ENCODE measurements at regions not wholly inside any gene's neighbourhood (a gene's known extent, or its start where the extent isn't known, plus 50 kb on each side); places are given as distances from the start of the nearest gene placed in this dataset.
"Not testable (repeated sequence)": the region's sequence is repeated elsewhere in the genome, so short reads cannot be mapped to it uniquely, and the experiment has no call there.

GRCh38 chr3:163817015-163817414 lies 1261.3 kb downstream of the SI start:
- DNase-seq = no peak

- no peak for DNase-seq
Measured at GRCh38 chr3:163813935-163814334, 1264.4 kb downstream of the SI start.

GRCh38 chr3:163812006-163812405 lies 1266.3 kb downstream of the SI start:
- DNase-seq = no peak

- no peak for DNase-seq
Measured at GRCh38 chr3:163809540-163809993, 1268.7 kb downstream of the SI start.

GRCh38 chr3:163786416-163786815 lies 1291.9 kb downstream of the SI start:
- DNase-seq = no peak

- DNase-seq = no peak
Measured at GRCh38 chr3:163785693-163786092, 1292.6 kb downstream of the SI start.

- no peak for DNase-seq
Measured at GRCh38 chr3:163779396-163780344, 1298.6 kb downstream of the SI start.

- DNase-seq = no peak
Measured at GRCh38 chr3:163776743-163777142, 1301.6 kb downstream of the SI start.

- no peak for DNase-seq
Measured at GRCh38 chr3:163773136-163773535, 1305.2 kb downstream of the SI start.

GRCh38 chr3:163768048-163768447 lies 1310.2 kb downstream of the SI start:
- no peak for DNase-seq

- DNase-seq = no peak
Measured at GRCh38 chr3:163766112-163766511, 1312.2 kb downstream of the SI start.

GRCh38 chr3:163753033-163753432 lies 1325.3 kb downstream of the SI start:
- DNase-seq = no peak

- DNase-seq = no peak
Measured at GRCh38 chr3:163745204-163745603, 1333.1 kb downstream of the SI start.

- DNase-seq = no peak
Measured at GRCh38 chr3:163735394-163735793, 1342.9 kb downstream of the SI start.

GRCh38 chr3:163730684-163731083 lies 1347.6 kb downstream of the SI start:
- no peak for DNase-seq

- DNase-seq = no peak
Measured at GRCh38 chr3:163726125-163726524, 1352.2 kb downstream of the SI start.

GRCh38 chr3:163722405-163722804 lies 1355.9 kb downstream of the SI start:
- no peak for DNase-seq

- no peak for DNase-seq
Measured at GRCh38 chr3:163721596-163721995, 1356.7 kb downstream of the SI start.

GRCh38 chr3:163717377-163717776 lies 1360.9 kb downstream of the SI start:
- no peak for DNase-seq

- DNase-seq = no peak
Measured at GRCh38 chr3:163708428-163708827, 1369.9 kb downstream of the SI start.

GRCh38 chr3:163707659-163708058 lies 1370.6 kb downstream of the SI start:
- DNase-seq = no peak

- not testable (repeated sequence) for DNase-seq
Measured at GRCh38 chr3:163698221-163698620, 1380.1 kb downstream of the SI start.

- no peak for DNase-seq
Measured at GRCh38 chr3:163692494-163692893, 1385.8 kb downstream of the SI start.

GRCh38 chr3:163684651-163685050 lies 1393.6 kb downstream of the SI start:
- DNase-seq = no peak

Measured in right lung (tissue), 2 donors.